T-helper 2 cell treated with Interferon-gamma antibody and Interleukin-4, amounts not matched to agents 5 μg/mL and 100 μg/mL, for 36 hours (primary cell): ENCODE measurements at regions not wholly inside any gene's neighbourhood (a gene's known extent, or its start where the extent isn't known, plus 50 kb on each side); places are given as distances from the start of the nearest gene placed in this dataset.

Experiments used
- DNase-seq: peaks from one replicate; pipeline ENCODE4 v3.0.0; 2021; ENCODE audit warnings: low spot score
- H3K27ac Mint-ChIP-seq: one replicate; pipeline ENCODE4 v1.8.0; 2021; ENCODE audit warnings: mild to moderate bottlenecking, mixed read lengths
- H3K27me3 Mint-ChIP-seq: one replicate; pipeline ENCODE4 v1.8.0; 2021; ENCODE audit warnings: low read depth, mixed read lengths
- H3K36me3 Mint-ChIP-seq: one replicate; pipeline ENCODE4 v1.8.0; 2021; ENCODE audit warnings: low read depth, mixed read lengths
- H3K4me1 Mint-ChIP-seq: one replicate; pipeline ENCODE4 v1.8.0; 2021; ENCODE audit warnings: low read depth, mixed read lengths
- H3K4me3 Mint-ChIP-seq: one replicate; pipeline ENCODE4 v1.8.0; 2022; ENCODE audit warnings: mild to moderate bottlenecking, moderate library complexity, mixed read lengths
- H3K9me3 Mint-ChIP-seq: one replicate; pipeline ENCODE4 v1.8.0; 2021; ENCODE audit warnings: mixed read lengths

- Mint-ChIP-seq H3K27me3 (no peaks in the 10 kb centered on the region), H3K4me3 (peak overlapping the region; percentile 48), H3K36me3 (peaks cover 1% of the 10 kb centered on the region), H3K9me3 (peaks cover 4% of the 10 kb centered on the region), H3K27ac (peak overlapping the region; percentile 90), H3K4me1 (peaks cover 37% of the 10 kb centered on the region)
- no peak for DNase-seq
Observed at GRCh38 chr10:33126742-33127141, 168.7 kb upstream of the ITGB1 start.

- Mint-ChIP-seq H3K4me3 (peak overlapping the region; percentile 44), H3K9me3 (peaks cover 4% of the 10 kb centered on the region), H3K27me3 (no peaks in the 10 kb centered on the region), H3K27ac (peak overlapping the region; percentile 90), H3K4me1 (peaks cover 39% of the 10 kb centered on the region), H3K36me3 (peaks cover 2% of the 10 kb centered on the region)
- DNase-seq: peak; percentile 29
Observed at GRCh38 chr10:33125522-33126517, 167.8 kb upstream of the ITGB1 start.

- Mint-ChIP-seq H3K27ac (peak overlapping the region; percentile 90), H3K4me3 (peak overlapping the region; percentile 15), H3K9me3 (peaks cover 4% of the 10 kb centered on the region), H3K4me1 (peaks cover 45% of the 10 kb centered on the region), H3K36me3 (peaks cover 3% of the 10 kb centered on the region), H3K27me3 (no peaks in the 10 kb centered on the region)
- no peak for DNase-seq
Observed at GRCh38 chr10:33125111-33125510, 167.1 kb upstream of the ITGB1 start.

- peaks cover 4% of the 10 kb centered on the region for H3K36me3 Mint-ChIP-seq
- no peak overlapping the region for H3K27ac Mint-ChIP-seq
- H3K27me3 Mint-ChIP-seq: no peaks in the 10 kb centered on the region
- peaks cover 50% of the 10 kb centered on the region for H3K4me1 Mint-ChIP-seq
- peaks cover 1% of the 10 kb centered on the region for H3K9me3 Mint-ChIP-seq
- H3K4me3 Mint-ChIP-seq: no peak overlapping the region
- no peak for DNase-seq
Observed at GRCh38 chr10:33123680-33124079, 165.7 kb upstream of the ITGB1 start.

- H3K27ac Mint-ChIP-seq: peak overlapping the region; percentile 0
Observed at GRCh38 chr10:33122014-33122809, 164.2 kb upstream of the ITGB1 start.

GRCh38 chr10:33120700-33121099 is 162.7 kb upstream of the ITGB1 start:
- DNase-seq: no peak
- H3K9me3 Mint-ChIP-seq: peaks cover 5% of the 10 kb centered on the region
- peak overlapping the region; percentile 39 for H3K27ac Mint-ChIP-seq
- H3K4me3 Mint-ChIP-seq: no peak overlapping the region
- H3K36me3 Mint-ChIP-seq: peaks cover 12% of the 10 kb centered on the region
- H3K27me3 Mint-ChIP-seq: no peaks in the 10 kb centered on the region
- H3K4me1 Mint-ChIP-seq: peaks cover 54% of the 10 kb centered on the region

More at GRCh38 chr10:33122014-33122809, 164.2 kb upstream of the ITGB1 start:
- H3K4me1 Mint-ChIP-seq: peaks cover 53% of the 10 kb centered on the region
- H3K4me3 Mint-ChIP-seq: no peak overlapping the region
- H3K27me3 Mint-ChIP-seq: no peaks in the 10 kb centered on the region
- H3K9me3 Mint-ChIP-seq: peaks cover 5% of the 10 kb centered on the region
- no peak for DNase-seq
- peaks cover 12% of the 10 kb centered on the region for H3K36me3 Mint-ChIP-seq

GRCh38 chr10:33120275-33120674 is 162.2 kb upstream of the ITGB1 start:
- DNase-seq: no peak
- no peaks in the 10 kb centered on the region for H3K27me3 Mint-ChIP-seq
- peaks cover 52% of the 10 kb centered on the region for H3K4me1 Mint-ChIP-seq
- H3K9me3 Mint-ChIP-seq: peaks cover 5% of the 10 kb centered on the region
- peak overlapping the region; percentile 53 for H3K27ac Mint-ChIP-seq
- peaks cover 12% of the 10 kb centered on the region for H3K36me3 Mint-ChIP-seq
- no peak overlapping the region for H3K4me3 Mint-ChIP-seq

- Mint-ChIP-seq H3K27me3 (no peaks in the 10 kb centered on the region), H3K36me3 (peaks cover 12% of the 10 kb centered on the region), H3K9me3 (peaks cover 5% of the 10 kb centered on the region), H3K4me1 (peaks cover 64% of the 10 kb centered on the region), H3K27ac (peak overlapping the region; percentile 55), H3K4me3 (peak overlapping the region; percentile 29)
- DNase-seq: no peak
Observed at GRCh38 chr10:33117816-33118215, 159.8 kb upstream of the ITGB1 start.

GRCh38 chr10:33117230-33117629 is 159.2 kb upstream of the ITGB1 start:
- no peak for DNase-seq
- no peaks in the 10 kb centered on the region for H3K27me3 Mint-ChIP-seq
- peaks cover 5% of the 10 kb centered on the region for H3K9me3 Mint-ChIP-seq
- peaks cover 12% of the 10 kb centered on the region for H3K36me3 Mint-ChIP-seq
- peaks cover 62% of the 10 kb centered on the region for H3K4me1 Mint-ChIP-seq
- peak overlapping the region; percentile 29 for H3K4me3 Mint-ChIP-seq
- H3K27ac Mint-ChIP-seq: peak overlapping the region; percentile 58

GRCh38 chr10:33115738-33116719 is 158.0 kb upstream of the ITGB1 start:
- H3K36me3 Mint-ChIP-seq: peaks cover 12% of the 10 kb centered on the region
- no peak for DNase-seq
- H3K4me1 Mint-ChIP-seq: peaks cover 59% of the 10 kb centered on the region
- peaks cover 5% of the 10 kb centered on the region for H3K9me3 Mint-ChIP-seq
- H3K4me3 Mint-ChIP-seq: peak overlapping the region; percentile 30
- H3K27me3 Mint-ChIP-seq: no peaks in the 10 kb centered on the region
- H3K27ac Mint-ChIP-seq: peak overlapping the region; percentile 74

- Mint-ChIP-seq H3K4me3 (peak overlapping the region; percentile 28), H3K9me3 (peaks cover 5% of the 10 kb centered on the region), H3K27ac (peak overlapping the region; percentile 82), H3K36me3 (peaks cover 8% of the 10 kb centered on the region), H3K27me3 (no peaks in the 10 kb centered on the region), H3K4me1 (peaks cover 59% of the 10 kb centered on the region)
- no peak for DNase-seq
Observed at GRCh38 chr10:33114451-33114952, 156.5 kb upstream of the ITGB1 start.

GRCh38 chr10:33113466-33113865 is 155.4 kb upstream of the ITGB1 start:
- no peak for DNase-seq
- Mint-ChIP-seq H3K4me1 (peaks cover 63% of the 10 kb centered on the region), H3K36me3 (peaks cover 8% of the 10 kb centered on the region), H3K27me3 (no peaks in the 10 kb centered on the region), H3K27ac (peak overlapping the region; percentile 82), H3K4me3 (no peak overlapping the region), H3K9me3 (peaks cover 5% of the 10 kb centered on the region)
